Fibroblast of peridontal ligament (primary cell): ENCODE measurements at regions not wholly inside any gene's neighbourhood (a gene's known extent, or its start where the extent isn't known, plus 50 kb on each side); places are given as distances from the start of the nearest gene placed in this dataset.
"Not testable (repeated sequence)": the region's sequence is repeated elsewhere in the genome, so short reads cannot be mapped to it uniquely, and the experiment has no call there.

Experiments
- DNase-seq: peaks from one replicate; pipeline ENCODE4 v3.0.0-alpha.2; 2010; ENCODE audit errors: extremely low read depth

- DNase-seq: no peak
These were observed 131.4 kb upstream of the NEIL3 start for GRCh38 chr4:177178246-177178645.

GRCh38 chr4:177182166-177182565 is 127.5 kb upstream of the NEIL3 start:
- peak; percentile 81 for DNase-seq

- DNase-seq: no peak
These were observed 126.9 kb upstream of the NEIL3 start for GRCh38 chr4:177182728-177183127.

- DNase-seq: peak; percentile 34
These were observed 124.5 kb upstream of the NEIL3 start for GRCh38 chr4:177185151-177185550.

- DNase-seq: no peak
These were observed 124.1 kb upstream of the NEIL3 start for GRCh38 chr4:177185579-177185978.

- DNase-seq: peak; percentile 37
These were observed 122.3 kb upstream of the NEIL3 start for GRCh38 chr4:177187371-177187770.

GRCh38 chr4:177190995-177191580 is 118.6 kb upstream of the NEIL3 start:
- peak; percentile 30 for DNase-seq

- DNase-seq: no peak
These were observed 118.1 kb upstream of the NEIL3 start for GRCh38 chr4:177191586-177191985.

- no peak for DNase-seq
These were observed 117.7 kb upstream of the NEIL3 start for GRCh38 chr4:177191991-177192390.

GRCh38 chr4:177193024-177193715 is 116.5 kb upstream of the NEIL3 start:
- not testable (repeated sequence) for DNase-seq

- DNase-seq: no peak
These were observed 114.8 kb upstream of the NEIL3 start for GRCh38 chr4:177194906-177195305.

- DNase-seq: no peak
These were observed 113.1 kb upstream of the NEIL3 start for GRCh38 chr4:177196615-177197014.

- DNase-seq: no peak
These were observed 108.1 kb upstream of the NEIL3 start for GRCh38 chr4:177201614-177202013.

- no peak for DNase-seq
These were observed 105.5 kb upstream of the NEIL3 start for GRCh38 chr4:177204126-177204525.

- DNase-seq: peak; percentile 75
These were observed 94.7 kb upstream of the NEIL3 start for GRCh38 chr4:177214935-177215334.

GRCh38 chr4:177220376-177220775 is 89.3 kb upstream of the NEIL3 start:
- peak; percentile 38 for DNase-seq

GRCh38 chr4:177222781-177223180 is 86.9 kb upstream of the NEIL3 start:
- no peak for DNase-seq

GRCh38 chr4:177225605-177226004 is 84.1 kb upstream of the NEIL3 start:
- DNase-seq: no peak

- no peak for DNase-seq
These were observed 82.0 kb upstream of the NEIL3 start for GRCh38 chr4:177227636-177228035.

GRCh38 chr4:177228599-177228998 is 81.1 kb upstream of the NEIL3 start:
- DNase-seq: no peak

GRCh38 chr4:177229331-177229730 is 80.3 kb upstream of the NEIL3 start:
- peak; percentile 55 for DNase-seq

GRCh38 chr4:177232473-177232872 is 77.2 kb upstream of the NEIL3 start:
- no peak for DNase-seq

GRCh38 chr4:177235026-177235425 is 74.6 kb upstream of the NEIL3 start:
- peak; percentile 57 for DNase-seq

GRCh38 chr4:177236886-177237285 is 72.8 kb upstream of the NEIL3 start:
- DNase-seq: no peak
